GM13976 (cell line): ENCODE measurements at regions not wholly inside any gene's neighbourhood (a gene's known extent, or its start where the extent isn't known, plus 50 kb on each side); places are given as distances from the start of the nearest gene placed in this dataset.
"Not testable (repeated sequence)": the region's sequence is repeated elsewhere in the genome, so short reads cannot be mapped to it uniquely, and the experiment has no call there.

Source experiments
- DNase-seq: peaks from one replicate; pipeline ENCODE4 v3.0.0; 2012; ENCODE audit warnings: low spot score
- CTCF ChIP-seq: IDR thresholded peaks from 2 replicates; pipeline ENCODE4 v1.5.1; 2012; ENCODE audit warnings: borderline replicate concordance, mild to moderate bottlenecking; ENCODE audit not compliant: insufficient read depth; ENCODE audit errors: extremely low read depth, missing control alignments, control extremely low read depth
- in situ Hi-C: fragments of 300-500 bp; cut with MboI; formaldehyde crosslinking; loops from one replicate; pipeline ENCODE4 v1.12.0; 2022; ENCODE audit warnings: low sequenced_read_pairs, mixed read lengths, inconsistent platforms; ENCODE audit not compliant: unreplicated experiment

GRCh38 chr1:115538579-115538978, 103.2 kb upstream of the VANGL1 start:
- DNase-seq: no peak
- in situ Hi-C loops: no loop called here
- no peak for TF ChIP-seq CTCF

- in situ Hi-C loops: no loop called here
- TF ChIP-seq CTCF: no peak
- DNase-seq: no peak
Measured at GRCh38 chr1:115537415-115537814, 104.4 kb upstream of the VANGL1 start.

GRCh38 chr1:115536279-115536816, 105.4 kb upstream of the VANGL1 start:
- in situ Hi-C loops: no loop called here
- DNase-seq: no peak
- TF ChIP-seq CTCF: no peak

- in situ Hi-C loops: no loop called here
- TF ChIP-seq CTCF: no peak
- no peak for DNase-seq
Measured at GRCh38 chr1:115534106-115534505, 107.7 kb upstream of the VANGL1 start.

- DNase-seq: no peak
- in situ Hi-C loops: no loop called here
Measured at GRCh38 chr1:115531631-115532264, 110.0 kb upstream of the VANGL1 start.

GRCh38 chr1:115530407-115530806, 111.4 kb upstream of the VANGL1 start:
- in situ Hi-C loops: no loop called here
- TF ChIP-seq CTCF: no peak
- DNase-seq: no peak

More at GRCh38 chr1:115531631-115532264, 110.0 kb upstream of the VANGL1 start:
- TF ChIP-seq CTCF: no peak

GRCh38 chr1:115529216-115529897, 112.4 kb upstream of the VANGL1 start:
- no peak for DNase-seq
- TF ChIP-seq CTCF: no peak
- in situ Hi-C loops: no loop called here

- in situ Hi-C loops, DNase-seq: not testable (repeated sequence)
Measured at GRCh38 chr1:115528336-115528735, 113.4 kb upstream of the VANGL1 start.
